OCI-LY3 (cell line): ENCODE measurements at regions not wholly inside any gene's neighbourhood (a gene's known extent, or its start where the extent isn't known, plus 50 kb on each side); places are given as distances from the start of the nearest gene placed in this dataset.

Source experiments
- H2AFZ ChIP-seq: fragments of 200-600, 300-600 bp; shearing (Covaris generic); 2 replicates; pipeline ENCODE4 v1.6.0; 2014; ENCODE audit warnings: antibody characterized with exemption, low read depth, low read length
- H3K27ac ChIP-seq: fragments of 200-600, 300-600 bp; sonication (generic); 2 replicates; pipeline ENCODE4 v1.5.1; 2014; ENCODE audit warnings: mild to moderate bottlenecking, low read length, moderate library complexity, mixed read lengths
- H3K27me3 ChIP-seq: fragments of 200-600, 300-600 bp; sonication (generic); 2 replicates; pipeline ENCODE4 v1.6.1; 2014; ENCODE audit warnings: low read depth, low read length, mixed read lengths
- H3K36me3 ChIP-seq: fragments of 200-600, 300-600 bp; sonication (generic); replicated peaks from 2 replicates; pipeline ENCODE3; 2014; ENCODE audit warnings: low read depth, low read length, mixed read lengths
- H3K4me1 ChIP-seq: fragments of 300-600, 200-600 bp; sonication (generic); 2 replicates; pipeline ENCODE4 v1.6.1; 2014; ENCODE audit warnings: low read length, mixed read lengths
- H3K4me2 ChIP-seq: fragments of 200-600, 300-600 bp; sonication (generic); 2 replicates; pipeline ENCODE4 v1.6.1; 2014; ENCODE audit warnings: low read length, mixed read lengths
- H3K4me3 ChIP-seq: fragments of 300-600, 200-600 bp; sonication (generic); 2 replicates; pipeline ENCODE4 v1.5.1; 2014; ENCODE audit warnings: antibody characterized with exemption, mild to moderate bottlenecking, low read length, moderate library complexity
- H3K79me2 ChIP-seq: fragments of 300-600, 200-600 bp; shearing (Covaris generic); 2 replicates; pipeline ENCODE4 v1.6.1; 2014; ENCODE audit warnings: mild to moderate bottlenecking, low read length, mixed read lengths
- H3K9ac ChIP-seq: fragments of 300-600, 200-600 bp; shearing (Covaris generic); 2 replicates; pipeline ENCODE4 v1.6.0; 2014; ENCODE audit warnings: mild to moderate bottlenecking, low read length, moderate library complexity
- H3K9me3 ChIP-seq: fragments of 200-600, 300-600 bp; shearing (Covaris generic); 2 replicates; pipeline ENCODE4 v1.6.1; 2014; ENCODE audit warnings: low read length, mixed read lengths; ENCODE audit not compliant: insufficient read depth
- H4K20me1 ChIP-seq: fragments of 200-600, 300-600 bp; sonication (generic); 2 replicates; pipeline ENCODE4 v1.6.1; 2016; ENCODE audit warnings: low read length, mixed read lengths; ENCODE audit not compliant: insufficient read depth
- CTCF ChIP-seq: fragments of 200-600, 300-600 bp; sonication (generic); IDR thresholded peaks from 2 replicates; pipeline ENCODE4 v1.5.1; 2014; ENCODE audit warnings: antibody characterized with exemption, low read length, low read depth
- EZH2phosphoT487 ChIP-seq: fragments of 200-600 bp; shearing (Covaris generic); IDR thresholded peaks from 2 replicates; pipeline ENCODE4 v1.6.1; 2018; ENCODE audit warnings: antibody characterized with exemption, mixed run types, low read depth

DNA sequence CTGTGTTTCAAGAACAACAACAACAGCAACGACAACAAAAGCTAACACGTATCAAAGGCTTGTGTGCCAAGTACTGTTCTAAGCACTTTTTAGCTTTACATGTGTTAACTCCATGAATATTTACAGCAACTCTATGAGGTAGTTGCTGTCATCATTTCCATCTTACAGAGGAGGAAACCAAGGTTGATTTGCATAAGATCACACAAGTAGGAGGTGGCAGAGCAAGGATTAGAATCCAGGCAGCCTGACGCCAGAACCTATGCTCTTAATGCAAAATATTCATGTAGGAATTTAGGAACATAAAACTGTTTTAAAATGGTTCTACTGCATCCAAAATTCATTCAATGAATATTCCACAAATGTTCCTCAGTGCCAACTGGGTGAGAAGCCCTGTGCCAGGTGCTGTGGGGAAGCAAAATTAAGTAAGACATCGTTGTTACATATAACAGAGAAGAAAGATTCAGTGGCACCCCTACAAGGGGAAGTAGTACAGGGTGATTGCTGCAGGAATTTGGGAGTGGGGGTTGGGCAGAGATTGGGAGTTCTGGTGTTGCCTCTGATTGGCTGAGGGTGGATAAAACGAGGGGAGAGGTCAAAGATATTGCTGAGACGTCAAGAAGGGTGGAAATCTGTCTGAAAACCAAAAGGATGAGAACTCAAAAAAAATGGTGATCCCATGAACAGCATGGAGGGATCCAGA, 86.1 kb upstream of the ARHGAP20 start:
- H4K20me1 ChIP-seq: no peaks in the 10 kb centered on the region
- H3K9ac ChIP-seq: no peak overlapping the region
- H3K79me2 ChIP-seq: no peaks in the 10 kb centered on the region
- H3K9me3 ChIP-seq: no peaks in the 10 kb centered on the region
- H3K27ac ChIP-seq: no peak overlapping the region
- H2AFZ ChIP-seq: no peak overlapping the region
- no peak overlapping the region for H3K4me3 ChIP-seq
- no peaks in the 10 kb centered on the region for H3K27me3 ChIP-seq
- H3K4me1 ChIP-seq: peaks cover 31% of the 10 kb centered on the region
- H3K4me2 ChIP-seq: peak overlapping the region; percentile 16
- no peaks in the 10 kb centered on the region for H3K36me3 ChIP-seq
- TF ChIP-seq EZH2phosphoT487 (no peak), CTCF (no peak)

DNA sequence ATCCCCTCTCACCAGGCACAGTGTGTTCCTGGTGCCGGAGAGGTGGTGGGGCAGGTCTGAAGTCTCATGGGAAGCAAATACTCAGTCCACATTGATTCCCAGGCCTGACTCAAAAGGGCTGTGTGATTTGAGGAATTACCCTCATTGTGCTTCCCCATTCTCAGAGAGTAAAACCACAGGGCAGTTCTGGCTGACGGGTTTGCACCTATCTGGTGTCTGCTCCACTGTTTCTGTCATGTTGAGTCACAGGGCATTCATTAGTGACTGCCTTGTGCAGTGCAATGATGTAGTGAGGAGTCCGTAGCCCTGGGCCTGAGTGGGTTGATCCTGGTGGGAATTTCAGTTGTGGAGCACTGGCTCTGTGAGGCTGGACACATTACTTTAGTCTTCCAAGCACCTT, 85.2 kb upstream of the ARHGAP20 start:
- H3K4me1 ChIP-seq: peaks cover 31% of the 10 kb centered on the region
- H3K27ac ChIP-seq: no peak overlapping the region
- no peak overlapping the region for H3K9ac ChIP-seq
- H3K4me3 ChIP-seq: no peak overlapping the region
- no peaks in the 10 kb centered on the region for H3K27me3 ChIP-seq
- no peaks in the 10 kb centered on the region for H3K79me2 ChIP-seq
- no peak overlapping the region for H2AFZ ChIP-seq
- H4K20me1 ChIP-seq: no peaks in the 10 kb centered on the region
- H3K4me2 ChIP-seq: peak overlapping the region; percentile 30
- H3K36me3 ChIP-seq: no peaks in the 10 kb centered on the region
- no peaks in the 10 kb centered on the region for H3K9me3 ChIP-seq
- TF ChIP-seq EZH2phosphoT487: no peak
- TF ChIP-seq CTCF: no peak

GRCh38 chr11:110795112-110795624, 82.9 kb upstream of the ARHGAP20 start:
- H3K27ac ChIP-seq: no peak overlapping the region
- H3K4me2 ChIP-seq: no peak overlapping the region
- no peak overlapping the region for H3K4me3 ChIP-seq
- no peaks in the 10 kb centered on the region for H3K36me3 ChIP-seq
- no peaks in the 10 kb centered on the region for H4K20me1 ChIP-seq
- peaks cover 24% of the 10 kb centered on the region for H3K4me1 ChIP-seq
- H3K9me3 ChIP-seq: no peaks in the 10 kb centered on the region
- TF ChIP-seq EZH2phosphoT487 (no peak), CTCF (no peak)
- H3K27me3 ChIP-seq: no peaks in the 10 kb centered on the region
- no peak overlapping the region for H2AFZ ChIP-seq
- no peaks in the 10 kb centered on the region for H3K79me2 ChIP-seq
- H3K9ac ChIP-seq: no peak overlapping the region

DNA sequence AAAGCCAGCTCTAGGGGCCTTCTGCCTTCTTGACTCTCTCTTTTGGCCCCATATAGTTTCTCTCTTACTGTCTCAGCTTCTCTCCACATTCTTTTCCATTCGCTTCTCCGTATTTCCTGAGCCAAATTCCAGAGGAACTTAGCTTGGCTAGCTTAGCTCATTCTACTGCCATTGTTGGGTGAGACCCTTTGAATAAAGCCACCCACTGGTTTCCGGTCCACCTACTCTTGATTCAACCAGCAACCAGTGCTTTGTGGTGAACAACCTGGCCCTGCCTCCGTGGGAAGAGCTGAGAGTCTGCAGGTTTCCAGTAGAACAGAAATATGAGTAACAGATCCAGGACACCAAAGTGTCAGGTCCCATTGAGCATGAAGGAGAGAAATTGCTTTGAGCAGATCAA, 81.3 kb upstream of the ARHGAP20 start:
- H3K79me2 ChIP-seq: no peaks in the 10 kb centered on the region
- no peak overlapping the region for H3K4me3 ChIP-seq
- no peaks in the 10 kb centered on the region for H4K20me1 ChIP-seq
- no peak overlapping the region for H3K27ac ChIP-seq
- H3K9me3 ChIP-seq: no peaks in the 10 kb centered on the region
- H3K9ac ChIP-seq: no peak overlapping the region
- H3K36me3 ChIP-seq: no peaks in the 10 kb centered on the region
- H3K4me2 ChIP-seq: no peak overlapping the region
- no peaks in the 10 kb centered on the region for H3K27me3 ChIP-seq
- TF ChIP-seq EZH2phosphoT487 (no peak), CTCF (no peak)
- peaks cover 17% of the 10 kb centered on the region for H3K4me1 ChIP-seq
- no peak overlapping the region for H2AFZ ChIP-seq
